NB4 (cell line): ENCODE measurements at regions not wholly inside any gene's neighbourhood (a gene's known extent, or its start where the extent isn't known, plus 50 kb on each side); places are given as distances from the start of the nearest gene placed in this dataset.

Source experiments
- CTCF ChIP-seq: IDR thresholded peaks from one replicate; pipeline ENCODE4 v1.5.1; 2012; ENCODE audit warnings: low read depth, low read length
- MAX ChIP-seq: IDR thresholded peaks from 2 replicates; pipeline ENCODE4 v1.6.1; 2011; ENCODE audit warnings: low read depth, low read length
- POLR2A ChIP-seq: IDR thresholded peaks from 2 replicates; pipeline ENCODE4 v1.6.1; 2011; ENCODE audit warnings: mild to moderate bottlenecking; ENCODE audit not compliant: insufficient read length; ENCODE audit errors: extremely low read depth

- TF ChIP-seq POLR2A, result no peak
- no peak for TF ChIP-seq CTCF
- TF ChIP-seq MAX, result no peak
These were observed 58.5 kb upstream of the AP4E1 start for GRCh38 chr15:50850003-50850402.
